HUDEP-2 (cell line): ENCODE measurements at regions not wholly inside any gene's neighbourhood (a gene's known extent, or its start where the extent isn't known, plus 50 kb on each side); places are given as distances from the start of the nearest gene placed in this dataset.

Experiments used
- DNase-seq, 76 experiments: peaks; one replicate each; lab custom pipeline; 2025; ENCODE audit not compliant: unreplicated experiment in 76 of 76; lab: John Stamatoyannopoulos, UW

GRCh38 chr7:153327683-153328082, 568.1 kb downstream of the ACTR3B start:
- DNase-seq = no peak

- DNase-seq = no peak
Measured at GRCh38 chr7:153331427-153331826, 571.9 kb downstream of the ACTR3B start.

- DNase-seq = no peak
Measured at GRCh38 chr7:153354071-153354470, 594.5 kb downstream of the ACTR3B start.

- no peak for DNase-seq
Measured at GRCh38 chr7:153370092-153370491, 610.5 kb downstream of the ACTR3B start.

- no peak for DNase-seq
Measured at GRCh38 chr7:153380636-153381035, 621.1 kb downstream of the ACTR3B start.

GRCh38 chr7:153381275-153382040, 621.9 kb downstream of the ACTR3B start:
- DNase-seq = peak in 31 of 76 experiments; percentile 1 to 60 (median 9)

GRCh38 chr7:153382641-153383101, 623.1 kb downstream of the ACTR3B start:
- DNase-seq = no peak

GRCh38 chr7:153383781-153384180, 624.2 kb downstream of the ACTR3B start:
- no peak for DNase-seq

GRCh38 chr7:153385502-153385901, 626.0 kb downstream of the ACTR3B start:
- DNase-seq = no peak

- DNase-seq = no peak
Measured at GRCh38 chr7:153386556-153386955, 627.0 kb downstream of the ACTR3B start.

GRCh38 chr7:153388611-153389010, 629.1 kb downstream of the ACTR3B start:
- no peak for DNase-seq

GRCh38 chr7:153389261-153389660, 629.7 kb downstream of the ACTR3B start:
- DNase-seq = no peak

- DNase-seq = no peak
Measured at GRCh38 chr7:153390955-153391354, 631.4 kb downstream of the ACTR3B start.

GRCh38 chr7:153392726-153393125, 633.2 kb downstream of the ACTR3B start:
- no peak for DNase-seq

GRCh38 chr7:153393666-153394065, 634.1 kb downstream of the ACTR3B start:
- no peak for DNase-seq

GRCh38 chr7:153396475-153396874, 636.9 kb downstream of the ACTR3B start:
- no peak for DNase-seq

GRCh38 chr7:153397459-153397858, 637.9 kb downstream of the ACTR3B start:
- DNase-seq = no peak

GRCh38 chr7:153397906-153398305, 638.4 kb downstream of the ACTR3B start:
- DNase-seq = no peak

GRCh38 chr7:153398370-153398769, 638.8 kb downstream of the ACTR3B start:
- no peak for DNase-seq

- DNase-seq = no peak
Measured at GRCh38 chr7:153398789-153399553, 639.4 kb downstream of the ACTR3B start.

- no peak for DNase-seq
Measured at GRCh38 chr7:153399554-153399940, 640.0 kb downstream of the ACTR3B start.
